H1 (cell line): ENCODE measurements at regions not wholly inside any gene's neighbourhood (a gene's known extent, or its start where the extent isn't known, plus 50 kb on each side); places are given as distances from the start of the nearest gene placed in this dataset.
A peak's percentile ranks its signal among the peaks of the same experiment; 100 is the strongest.

Experiments
- CTCF ChIA-PET: fragments of 300-600 bp; sonication (Branson Sonifier 250); formaldehyde crosslinking; loops from one replicate; lab custom pipeline; 2021; ENCODE audit not compliant: partially characterized antibody; lab: Charles Lee
- POLR2A ChIA-PET: fragments of 300-600 bp; sonication (Branson Sonifier 250); formaldehyde crosslinking; loops from one replicate; lab custom pipeline; 2021; ENCODE audit warnings: inconsistent platforms; ENCODE audit not compliant: partially characterized antibody; lab: Charles Lee
- DNase-seq, 2 experiments: peaks; one replicate each; pipeline versions ENCODE4 v3.0.0 to v3.0.0-alpha.2; 2010 to 2022; ENCODE audit warnings: low spot score in 2 of 2, low read depth in 1 of 2, mixed read lengths in 1 of 2
- FAIRE-seq: peaks from 2 replicates; lab custom pipeline; 2011; peaks lifted over from hg19 to GRCh38; lab: Jason Lieb, UNC
- H2AFZ ChIP-seq: 2 replicates; pipeline ENCODE4 v1.8.1; 2012; ENCODE audit warnings: low read length, inconsistent platforms
- H2AK5ac ChIP-seq: 2 replicates; pipeline ENCODE4 v1.6.1; 2013; ENCODE audit warnings: low read depth, low read length
- H2BK120ac ChIP-seq: replicated peaks from 2 replicates; pipeline ENCODE3; 2013; ENCODE audit warnings: low read depth, low read length, inconsistent platforms
- H2BK12ac ChIP-seq: 2 replicates; pipeline ENCODE4 v1.6.1; 2013; ENCODE audit warnings: low read depth, low read length
- H2BK15ac ChIP-seq: 2 replicates; pipeline ENCODE4 v1.6.1; 2013; ENCODE audit warnings: low read length
- H2BK20ac ChIP-seq: 2 replicates; pipeline ENCODE4 v1.6.1; 2013; ENCODE audit warnings: low read length
- H2BK5ac ChIP-seq: 2 replicates; pipeline ENCODE4 v1.6.1; 2013; ENCODE audit warnings: low read depth, low read length
- H3K14ac ChIP-seq: 2 replicates; pipeline ENCODE4 v1.6.1; 2013; ENCODE audit warnings: inconsistent platforms; ENCODE audit not compliant: insufficient read length
- H3K18ac ChIP-seq: 2 replicates; pipeline ENCODE4 v1.6.1; 2013; ENCODE audit warnings: low read length; ENCODE audit errors: extremely low read depth
- H3K23ac ChIP-seq: 2 replicates; pipeline ENCODE4 v1.6.1; 2013; ENCODE audit warnings: inconsistent platforms; ENCODE audit not compliant: insufficient read length
- H3K23me2 ChIP-seq: 2 replicates; pipeline ENCODE4 v1.6.1; 2013; ENCODE audit warnings: low read depth, low read length
- H3K27ac ChIP-seq: 2 replicates; pipeline ENCODE4 v1.6.1; 2011; ENCODE audit warnings: low read depth, low read length, inconsistent platforms
- H3K27me3 ChIP-seq, 4 experiments: replicated peaks in 1 of 4; 1 replicate in 1 of 4; 2 replicates in 3 of 4; pipeline versions ENCODE4 v1.6.1 to v1.8.1; 2011 to 2013; ENCODE audit warnings: low read length in 3 of 4, mild to moderate bottlenecking in 3 of 4, inconsistent platforms in 2 of 4, mixed read lengths in 2 of 4, moderate library complexity in 1 of 4; ENCODE audit not compliant: control insufficient read depth in 3 of 4, insufficient read depth in 3 of 4; ENCODE audit errors: extremely low read depth in 1 of 4
- H3K36me3 ChIP-seq, 4 experiments: 2 replicates each; pipeline versions ENCODE4 v1.6.1 to v1.8.1; 2011 to 2013; ENCODE audit warnings: mild to moderate bottlenecking in 4 of 4, low read length in 3 of 4, moderate library complexity in 2 of 4, control low read depth in 1 of 4, inconsistent platforms in 1 of 4; ENCODE audit not compliant: insufficient read depth in 4 of 4, control insufficient read depth in 2 of 4
- H3K4ac ChIP-seq: replicated peaks from 2 replicates; pipeline ENCODE3; 2013; ENCODE audit warnings: low read length, low read depth, mixed read lengths, inconsistent platforms; ENCODE audit not compliant: insufficient read length
- H3K4me1 ChIP-seq, 4 experiments: replicated peaks in 1 of 4; 1 replicate in 1 of 4; 2 replicates in 3 of 4; pipeline versions ENCODE4 v1.6.1 to v1.8.1; 2011 to 2013; ENCODE audit warnings: low read length in 3 of 4, inconsistent platforms in 2 of 4, mixed read lengths in 1 of 4; ENCODE audit not compliant: insufficient read depth in 4 of 4, control insufficient read depth in 3 of 4
- H3K4me2 ChIP-seq, 2 experiments: 2 replicates each; pipeline versions ENCODE4 v1.6.1 to v1.8.1; 2011 to 2013; ENCODE audit warnings: low read depth in 2 of 2, low read length in 2 of 2, control low read depth in 1 of 2, inconsistent platforms in 1 of 2, mild to moderate bottlenecking in 1 of 2; ENCODE audit not compliant: insufficient read depth in 1 of 2
- H3K4me3 ChIP-seq, 4 experiments: fragments of 200-600, 300-600 bp in 1 of 4; sonication (generic), shearing (Covaris generic), sonication (Bioruptor Twin) in 1 of 4; 2 replicates each; pipeline versions ENCODE4 v1.5.1 to v1.8.1; 2011 to 2016; ENCODE audit warnings: low read length in 4 of 4, low read depth in 3 of 4, control low read depth in 2 of 4, inconsistent platforms in 2 of 4, mild to moderate bottlenecking in 2 of 4, mixed read lengths in 1 of 4, moderate library complexity in 1 of 4; ENCODE audit not compliant: insufficient read depth in 2 of 4; ENCODE audit errors: extremely low read depth in 1 of 4
- H3K56ac ChIP-seq: replicated peaks from 2 replicates; pipeline ENCODE3; 2013; ENCODE audit warnings: low read depth, mild to moderate bottlenecking, mixed read lengths, low read length, inconsistent platforms; ENCODE audit not compliant: insufficient read length
- H3K79me1 ChIP-seq: 2 replicates; pipeline ENCODE4 v1.6.1; 2013; ENCODE audit warnings: low read depth, low read length, control low read depth
- H3K79me2 ChIP-seq, 2 experiments: 2 replicates each; pipeline versions ENCODE4 v1.6.1 to v1.8.1; 2012 to 2013; ENCODE audit warnings: low read length in 2 of 2, mild to moderate bottlenecking in 2 of 2, inconsistent platforms in 1 of 2; ENCODE audit not compliant: insufficient read depth in 2 of 2, control insufficient read depth in 1 of 2
- H3K9ac ChIP-seq, 4 experiments: replicated peaks in 1 of 4; 1 replicate in 1 of 4; 2 replicates in 3 of 4; pipeline versions ENCODE4 v1.6.1 to v1.8.1; 2011 to 2013; ENCODE audit warnings: low read depth in 3 of 4, low read length in 3 of 4, control low read depth in 2 of 4, mild to moderate bottlenecking in 2 of 4, moderate library complexity in 2 of 4, inconsistent platforms in 1 of 4; ENCODE audit errors: extremely low read depth in 1 of 4
- H3K9me3 ChIP-seq, 2 experiments: 2 replicates each; pipeline versions ENCODE4 v1.6.1 to v1.8.1; 2012 to 2013; ENCODE audit warnings: mild to moderate bottlenecking in 2 of 2, moderate library complexity in 2 of 2, control low read depth in 1 of 2, inconsistent platforms in 1 of 2, low read depth in 1 of 2, low read length in 1 of 2, mixed read lengths in 1 of 2; ENCODE audit not compliant: insufficient read depth in 2 of 2
- H4K20me1 ChIP-seq, 2 experiments: replicated peaks in 1 of 2; 2 replicates each; pipeline versions ENCODE3 to v1.8.1; 2011 to 2013; ENCODE audit warnings: inconsistent platforms in 2 of 2, low read length in 2 of 2, mild to moderate bottlenecking in 1 of 2; ENCODE audit not compliant: insufficient read depth in 2 of 2, control insufficient read depth in 1 of 2
- H4K5ac ChIP-seq: 2 replicates; pipeline ENCODE4 v1.6.1; 2013; ENCODE audit warnings: low read length, low read depth, mixed read lengths, inconsistent platforms; ENCODE audit not compliant: insufficient read length
- H4K8ac ChIP-seq: 2 replicates; pipeline ENCODE4 v1.8.0; 2013; ENCODE audit warnings: mild to moderate bottlenecking, moderate library complexity, low read length, inconsistent platforms; ENCODE audit not compliant: insufficient read depth; ENCODE audit errors: extremely low read depth
- H4K91ac ChIP-seq: replicated peaks from 2 replicates; pipeline ENCODE3; 2013; ENCODE audit warnings: low read length, mixed read lengths, inconsistent platforms; ENCODE audit not compliant: insufficient read length
- EZH2 ChIP-seq: fragments of 200-600 bp; sonication (generic); IDR thresholded peaks from 2 replicates; pipeline ENCODE4 v1.7.1; 2012; ENCODE audit warnings: low read depth, mild to moderate bottlenecking, moderate library complexity, low read length, inconsistent platforms; ENCODE audit not compliant: severe bottlenecking
- TEAD4 ChIP-seq: IDR thresholded peaks from 2 replicates; pipeline ENCODE4 v1.6.1; 2012; ENCODE audit warnings: low read depth, low read length, inconsistent platforms, mixed read lengths
- YY1 ChIP-seq: IDR thresholded peaks from 2 replicates; pipeline ENCODE4 v1.6.1; 2011; ENCODE audit warnings: low read depth, mild to moderate bottlenecking, low read length
- WGBS, 2 experiments: shearing (Covaris generic) in 1 of 2; methylation state at CpG; one replicate each; pipeline versions ENCODE4 v1.1.6 to v1.1.7; 2013 to 2015; ENCODE audit warnings: low lambda C conversion rate in 2 of 2, mixed read lengths in 2 of 2, inconsistent platforms in 1 of 2, low coverage in 1 of 2, missing lambda C conversion rate in 1 of 2; ENCODE audit not compliant: insufficient replicate concordance in 2 of 2, insufficient coverage in 1 of 2, insufficient read length in 1 of 2; ENCODE audit errors: extremely low coverage in 1 of 2, missing lambda C conversion rate in 1 of 2; 5-methylcytosine and 5-hydroxymethylcytosine counted together
- TF ChIP-seq, protein P1 (sequence below), 3 experiments: IDR thresholded peaks; 1 replicate in 2 of 3; 2 replicates in 1 of 3; pipeline versions ENCODE4 v1.5.1 to v1.6.1; 2011; ENCODE audit warnings: low read length in 3 of 3, mild to moderate bottlenecking in 3 of 3, inconsistent platforms in 2 of 3, low read depth in 1 of 3, moderate library complexity in 1 of 3; ENCODE audit not compliant: insufficient read depth in 1 of 3; ENCODE audit errors: control extremely low read depth in 1 of 3

DNA sequence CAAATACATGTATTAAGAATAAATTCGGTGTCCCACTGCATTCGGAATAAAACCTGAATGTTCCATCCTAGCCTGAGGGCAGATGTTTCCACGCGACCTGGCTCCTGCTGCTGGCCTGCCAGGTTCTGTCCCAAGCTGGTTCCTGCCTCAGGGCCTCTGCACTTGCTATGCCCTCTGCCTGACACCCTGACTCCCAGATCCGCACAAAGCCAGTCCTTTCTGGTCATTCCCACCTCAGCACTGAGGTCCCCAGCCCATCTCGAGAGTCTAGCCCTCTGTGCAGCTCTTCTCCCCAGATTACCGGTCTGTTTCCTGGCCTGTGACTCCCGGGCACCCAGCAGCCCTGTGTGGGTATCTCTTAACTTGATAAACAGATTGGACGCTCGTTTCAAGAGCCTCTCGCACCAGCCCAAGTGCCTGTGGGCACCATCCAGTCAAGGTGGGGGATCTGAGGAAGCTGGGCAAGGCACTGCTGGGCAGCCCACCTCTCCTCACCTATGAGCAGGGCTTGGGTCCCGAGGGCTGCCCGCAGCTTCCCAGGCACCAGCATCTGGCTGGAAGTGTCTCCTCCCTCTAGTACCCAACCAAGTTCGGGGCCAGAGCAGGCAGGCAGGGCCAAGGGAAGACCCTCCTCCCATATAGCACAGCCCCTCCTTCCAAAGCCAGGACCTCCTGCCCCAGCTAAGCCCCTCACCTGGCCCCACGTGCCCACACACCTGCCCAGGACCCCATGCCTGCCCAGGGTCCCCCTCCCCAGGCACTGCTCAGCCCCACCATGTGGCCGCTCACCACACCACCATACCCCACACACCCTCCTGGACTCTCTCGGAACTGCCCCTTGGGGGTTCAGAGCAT is 132.2 kb downstream of the NCOR2 start:
- H2BK15ac ChIP-seq, result peak overlapping the region; percentile 61; the same call in 1 of the 2 replicates
- H3K56ac ChIP-seq, result no peak overlapping the region
- H3K9ac ChIP-seq, result no peak overlapping the region
- H3K4ac ChIP-seq, result peak overlapping the region; percentile 91
- H3K18ac ChIP-seq, result peak overlapping the region; percentile 93
- ChIA-PET POLR2A (interaction anchor here (0.6 to 1.7 kb wide), 3 partner anchors 9 to 320 kb away, joined by 3 to 6 read pairs (median 3); no protein-coding TSS in a partner anchor), CTCF (interaction anchor here (0.6 to 2.0 kb wide), 11 partner anchors 9 to 421 kb away, joined by 3 to 8 read pairs (median 3); no protein-coding TSS in a partner anchor)
- peak overlapping the region in 1 of 2 experiments; percentile 63; a peak in 2 of 4 replicates for H3K4me2 ChIP-seq
- H2BK120ac ChIP-seq, result peak overlapping the region; percentile 49
- TF ChIP-seq, protein P1, sequence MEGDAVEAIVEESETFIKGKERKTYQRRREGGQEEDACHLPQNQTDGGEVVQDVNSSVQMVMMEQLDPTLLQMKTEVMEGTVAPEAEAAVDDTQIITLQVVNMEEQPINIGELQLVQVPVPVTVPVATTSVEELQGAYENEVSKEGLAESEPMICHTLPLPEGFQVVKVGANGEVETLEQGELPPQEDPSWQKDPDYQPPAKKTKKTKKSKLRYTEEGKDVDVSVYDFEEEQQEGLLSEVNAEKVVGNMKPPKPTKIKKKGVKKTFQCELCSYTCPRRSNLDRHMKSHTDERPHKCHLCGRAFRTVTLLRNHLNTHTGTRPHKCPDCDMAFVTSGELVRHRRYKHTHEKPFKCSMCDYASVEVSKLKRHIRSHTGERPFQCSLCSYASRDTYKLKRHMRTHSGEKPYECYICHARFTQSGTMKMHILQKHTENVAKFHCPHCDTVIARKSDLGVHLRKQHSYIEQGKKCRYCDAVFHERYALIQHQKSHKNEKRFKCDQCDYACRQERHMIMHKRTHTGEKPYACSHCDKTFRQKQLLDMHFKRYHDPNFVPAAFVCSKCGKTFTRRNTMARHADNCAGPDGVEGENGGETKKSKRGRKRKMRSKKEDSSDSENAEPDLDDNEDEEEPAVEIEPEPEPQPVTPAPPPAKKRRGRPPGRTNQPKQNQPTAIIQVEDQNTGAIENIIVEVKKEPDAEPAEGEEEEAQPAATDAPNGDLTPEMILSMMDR (IDR thresholded peaks at IDR 0.05; ENCODE audit: control extremely low read depth in 1 of 3, insufficient read depth in 1 of 3, low read depth in 1 of 3, low read length in 3 of 3), result 0 out of 4 replicates have a peak, but pooled peaks of 1 of the 3 experiments have one; percentile 4
- no peak for TF ChIP-seq TEAD4
- TF ChIP-seq YY1, result no peak
- TF ChIP-seq EZH2, result no peak
- no peak overlapping the region for H3K23ac ChIP-seq
- H3K4me1 ChIP-seq, result peaks cover 5 to 30% (median 21%) of the 10 kb centered on the region in 4 experiments
- DNase-seq (no peak), FAIRE-seq (no peak)
- H3K14ac ChIP-seq, result no peak overlapping the region
- peaks cover 5% of the 10 kb centered on the region; the same call in 1 of the 2 replicates for H3K23me2 ChIP-seq
- H2BK12ac ChIP-seq, result no peak overlapping the region; the same call in 1 of the 2 replicates
- H3K4me3 ChIP-seq, result no peak overlapping the region
- peak overlapping the region; percentile 30 for H4K5ac ChIP-seq
- H4K20me1 ChIP-seq, result peaks cover 0 to 13% of the 10 kb centered on the region in 2 experiments
- peak overlapping the region; percentile 75; the same call in 1 of the 2 replicates for H2AK5ac ChIP-seq
- 72% methylated on average over 17 of the region's 17 CpGs; no CpG with 5 or more reads in 1 of the 2 experiments for WGBS, 2 experiments
- no peak overlapping the region for H3K27ac ChIP-seq
- peaks cover 20% of the 10 kb centered on the region for H3K79me1 ChIP-seq
- peak overlapping the region; percentile 93; the same call in 1 of the 2 replicates for H2BK5ac ChIP-seq
- peaks cover 0 to 17% (median 6%) of the 10 kb centered on the region in 4 experiments; a peak in 5 of 8 replicates for H3K36me3 ChIP-seq
- H2BK20ac ChIP-seq, result 0 out of 2 replicates have a peak overlapping the region, but pooled peaks have one; percentile 55
- H3K79me2 ChIP-seq, result peaks cover 0 to 10% of the 10 kb centered on the region in 2 experiments; a peak in 1 of 4 replicates
- no peak overlapping the region for H2AFZ ChIP-seq
- no peaks in the 10 kb centered on the region for H3K9me3 ChIP-seq
- H4K91ac ChIP-seq, result peak overlapping the region; percentile 70
- no peak overlapping the region; the same call in 1 of the 2 replicates for H4K8ac ChIP-seq
- no peaks in the 10 kb centered on the region for H3K27me3 ChIP-seq
